GM18873 (cell line): ENCODE measurements at regions not wholly inside any gene's neighbourhood (a gene's known extent, or its start where the extent isn't known, plus 50 kb on each side); places are given as distances from the start of the nearest gene placed in this dataset.
"Not testable (repeated sequence)": the region's sequence is repeated elsewhere in the genome, so short reads cannot be mapped to it uniquely, and the experiment has no call there.

Experiments used
- ATAC-seq: cut with Tn5 transposase; IDR thresholded peaks from one replicate; pipeline ENCODE4 v1.9.1; 2021; ENCODE audit warnings: mild to moderate bottlenecking, moderate library complexity, moderate number of reproducible peaks; ENCODE audit not compliant: unreplicated experiment, low FRiP score

DNA sequence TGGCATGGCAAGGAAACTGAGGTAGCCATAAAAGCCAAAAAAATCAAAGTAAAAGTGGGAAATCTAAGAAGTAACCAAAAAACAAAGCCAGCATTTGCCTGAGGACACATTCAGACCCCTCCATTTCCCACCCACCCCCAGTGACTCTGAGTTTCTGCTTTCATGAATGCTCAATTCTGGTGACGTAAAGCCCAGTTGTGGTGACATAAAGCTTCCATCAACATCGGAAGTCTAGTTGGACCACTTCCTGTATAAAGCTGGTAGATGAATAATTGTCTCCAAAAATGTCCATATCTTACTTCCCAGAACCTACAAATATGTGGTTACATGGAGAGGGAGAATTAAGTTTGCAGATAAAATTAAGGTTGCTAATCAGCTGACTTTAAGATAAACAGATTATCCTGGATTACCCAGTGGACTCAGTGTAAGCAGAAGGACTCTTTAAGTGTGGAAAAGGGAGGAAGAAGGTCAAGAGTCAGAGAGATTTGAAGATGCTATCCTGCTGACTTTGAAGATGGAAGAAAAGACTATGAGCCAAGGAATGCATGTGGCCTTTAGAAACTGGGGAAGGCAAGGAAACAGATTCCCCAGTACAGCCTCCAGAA lies 62.0 kb upstream of the ST3GAL6 start:
- ATAC-seq, result no peak

DNA sequence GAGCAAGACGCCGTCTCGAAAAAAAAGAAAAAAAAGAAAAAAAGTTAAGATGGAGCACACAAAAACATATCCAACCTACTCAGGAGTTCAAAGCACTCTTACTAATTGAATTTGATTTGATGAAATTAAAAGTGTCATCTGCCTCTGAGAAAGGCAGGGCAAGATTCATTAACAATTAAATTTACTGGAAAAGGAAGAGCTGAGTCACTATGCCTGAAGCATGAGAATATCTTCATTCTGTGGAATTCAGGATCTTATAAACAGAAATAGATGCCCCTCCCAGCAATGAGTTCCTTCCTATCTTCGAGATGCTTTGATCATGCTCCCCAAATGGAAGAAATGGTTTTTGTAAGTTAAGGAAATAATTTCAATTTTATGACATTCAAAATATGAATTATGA lies 61.0 kb upstream of the ST3GAL6 start:
- no peak for ATAC-seq

DNA sequence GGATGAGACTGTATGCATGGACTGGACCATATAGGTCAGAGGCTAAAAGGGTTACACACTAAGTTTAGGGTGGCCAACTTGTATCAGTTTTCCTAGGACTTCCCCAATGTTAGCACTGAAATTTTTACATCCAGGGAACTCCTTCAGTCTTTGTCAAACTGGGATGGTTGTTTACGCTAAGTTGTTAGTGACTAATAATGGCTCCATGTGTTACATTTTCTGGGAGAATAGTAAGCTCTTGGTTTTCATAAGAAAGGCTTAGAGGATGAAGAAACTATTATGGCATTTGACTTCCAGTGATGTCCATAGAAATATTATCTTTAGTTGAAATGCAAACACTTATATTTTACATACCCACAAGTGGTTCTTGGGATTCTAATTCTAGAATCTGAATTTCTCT lies 57.9 kb upstream of the ST3GAL6 start:
- no peak for ATAC-seq

DNA sequence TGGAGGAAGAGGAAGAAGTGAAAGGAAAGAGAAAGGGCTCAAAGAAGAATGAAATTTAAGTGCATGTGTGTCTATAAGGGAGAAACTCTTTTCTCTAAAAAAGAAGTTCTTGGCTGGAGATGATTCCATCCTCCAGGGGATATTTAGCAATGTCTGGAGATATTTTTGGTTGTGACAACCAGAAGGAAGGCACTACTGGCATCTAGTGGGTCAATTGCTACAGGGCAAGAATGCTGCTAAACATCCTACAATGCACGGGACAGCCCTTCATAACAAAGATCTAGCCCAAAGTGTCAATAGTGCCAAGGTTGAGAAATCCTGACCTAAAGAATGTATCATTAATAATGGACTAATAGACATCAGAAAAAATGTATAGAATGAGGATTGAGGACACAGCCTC lies 57.4 kb upstream of the ST3GAL6 start:
- no peak for ATAC-seq

DNA sequence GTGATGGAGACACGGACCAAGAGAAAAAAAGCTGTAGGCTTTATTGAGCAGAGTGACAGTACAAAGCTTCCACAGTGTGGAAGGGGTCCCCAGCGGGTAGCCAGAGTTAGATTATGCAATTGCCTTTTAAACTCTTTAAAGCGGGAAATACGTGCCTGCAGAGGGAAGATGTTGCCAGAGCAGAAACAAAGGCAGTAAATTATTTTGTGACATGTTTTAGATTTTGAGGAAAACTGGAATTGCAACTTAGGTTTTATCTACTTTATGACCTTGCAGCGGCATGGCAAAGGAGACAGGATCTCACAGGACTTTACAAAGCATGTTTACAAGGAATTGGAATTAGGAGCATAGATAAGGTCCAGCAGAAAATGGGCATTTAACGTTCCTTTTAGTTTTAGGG lies 54.5 kb upstream of the ST3GAL6 start:
- not testable (repeated sequence) for ATAC-seq

DNA sequence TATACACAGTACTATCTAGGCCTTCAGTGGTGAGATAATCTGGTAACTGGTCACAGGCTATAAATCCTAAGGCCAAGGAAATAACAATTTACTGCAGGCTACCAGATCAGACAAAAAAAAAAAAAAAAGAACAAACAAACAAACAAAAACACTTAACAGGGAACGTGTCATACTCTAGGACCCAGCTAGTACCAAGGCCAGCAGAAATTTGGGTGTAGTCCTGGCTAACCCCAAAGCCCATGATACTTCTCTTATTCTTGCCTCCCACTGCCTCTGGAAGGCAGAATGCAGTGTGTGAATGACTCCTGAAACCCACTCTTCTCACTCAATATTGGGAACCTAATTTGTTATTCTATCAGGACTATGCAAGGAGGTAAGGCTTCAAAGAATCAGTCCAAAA lies 53.7 kb upstream of the ST3GAL6 start:
- ATAC-seq, result no peak

DNA sequence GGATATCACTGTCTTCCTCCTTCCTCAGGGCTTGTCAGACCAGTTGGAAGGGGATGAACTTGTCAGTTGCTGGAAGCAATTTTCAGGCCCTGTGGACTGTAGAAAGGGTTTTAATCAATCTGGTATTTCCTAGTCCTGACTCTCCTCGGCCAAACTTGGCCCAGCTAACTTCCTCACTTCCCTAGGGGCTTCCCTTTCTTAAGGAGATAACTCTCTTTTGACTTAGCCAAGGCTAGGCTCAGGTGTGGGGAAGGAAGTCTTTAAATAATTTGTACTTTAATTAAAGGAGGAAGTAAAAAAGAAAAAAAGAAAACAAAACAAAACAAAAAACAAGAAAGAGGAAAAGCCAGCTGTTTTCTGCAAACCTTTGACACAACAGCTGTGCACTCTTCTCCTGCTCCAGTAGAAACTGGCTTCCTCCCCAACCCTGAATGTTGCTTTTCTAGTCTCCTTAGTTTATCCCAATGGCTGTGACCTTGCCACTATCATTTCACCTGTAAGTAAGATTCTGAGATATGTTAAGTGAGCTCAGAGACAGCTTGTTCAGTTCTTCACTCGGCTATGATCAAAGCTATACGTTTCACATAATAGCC lies 53.0 kb upstream of the ST3GAL6 start:
- ATAC-seq, result no peak

DNA sequence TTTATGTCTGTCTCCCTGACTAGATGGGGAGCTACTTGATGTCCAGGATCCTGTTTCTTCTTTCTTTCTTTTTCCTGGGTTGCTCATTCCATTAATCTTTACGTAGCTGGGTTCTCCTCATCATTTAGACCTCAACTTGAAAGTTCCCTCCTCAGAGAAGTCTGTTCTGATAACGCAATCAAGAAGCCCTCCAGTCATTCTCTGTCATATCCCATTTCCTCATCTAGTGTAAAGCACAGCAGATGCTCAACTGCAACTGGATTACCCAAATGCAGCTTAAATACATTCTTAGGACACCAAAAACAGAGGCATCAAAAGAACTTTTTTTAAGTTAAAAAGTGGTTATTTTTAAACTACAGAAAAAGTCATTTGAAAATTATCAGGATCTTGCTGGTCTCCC lies 51.7 kb upstream of the ST3GAL6 start:
- no peak for ATAC-seq

DNA sequence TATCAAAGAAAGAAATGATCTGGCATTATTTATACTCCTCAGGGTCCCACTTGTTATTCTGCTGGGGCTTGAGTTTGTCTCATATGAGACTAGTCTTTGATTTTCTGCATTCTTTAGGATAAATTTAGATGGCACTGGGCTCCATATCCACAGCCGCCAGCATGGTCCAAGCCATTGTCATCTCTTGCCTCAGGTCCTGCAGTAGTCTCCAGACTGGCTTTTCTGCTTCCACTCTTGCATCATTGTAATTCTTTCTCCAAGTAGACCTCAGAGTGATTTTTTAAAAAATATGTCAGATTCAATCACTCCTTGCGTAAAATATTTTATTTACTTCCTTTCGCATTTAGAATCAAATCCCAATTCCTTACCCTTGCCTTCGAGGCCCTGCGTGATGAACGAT lies 50.4 kb upstream of the ST3GAL6 start:
- ATAC-seq, result no peak

DNA sequence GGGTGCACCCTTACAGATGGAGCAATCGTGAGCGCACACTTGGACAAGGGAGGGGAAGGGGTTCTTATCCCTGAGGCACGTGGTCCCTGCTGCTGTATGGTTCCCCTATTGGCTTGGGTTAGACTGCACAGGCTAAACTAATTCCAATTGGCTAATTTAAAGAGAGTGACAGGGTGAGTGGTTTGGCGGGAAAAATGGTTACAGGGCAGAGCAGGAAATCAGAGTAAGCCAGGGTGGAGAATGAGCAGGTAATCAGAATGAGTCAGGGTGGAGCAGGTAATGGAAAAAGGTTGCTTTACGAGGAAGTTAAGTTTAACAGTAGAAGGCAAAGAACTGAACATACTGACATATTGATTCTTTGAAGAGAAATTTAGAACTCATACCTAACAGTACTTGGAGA lies 49.8 kb upstream of the ST3GAL6 start:
- ATAC-seq, result not testable (repeated sequence)
